SHP77 treated with DMSO at 0.1 percent for 48 hours (cell line): ENCODE measurements at regions not wholly inside any gene's neighbourhood (a gene's known extent, or its start where the extent isn't known, plus 50 kb on each side); places are given as distances from the start of the nearest gene placed in this dataset.

Experiments
- DNase-seq: peaks from one replicate; lab custom pipeline; 2025; lab: John Stamatoyannopoulos, UW

GRCh38 chr1:181858135-181858534 lies 203.4 kb downstream of the ZNF648 start:
- no peak for DNase-seq
